ENCODE measurements at regions not wholly inside any gene's neighbourhood (a gene's known extent, or its start where the extent isn't known, plus 50 kb on each side); places are given as distances from the start of the nearest gene placed in this dataset.

DNA sequence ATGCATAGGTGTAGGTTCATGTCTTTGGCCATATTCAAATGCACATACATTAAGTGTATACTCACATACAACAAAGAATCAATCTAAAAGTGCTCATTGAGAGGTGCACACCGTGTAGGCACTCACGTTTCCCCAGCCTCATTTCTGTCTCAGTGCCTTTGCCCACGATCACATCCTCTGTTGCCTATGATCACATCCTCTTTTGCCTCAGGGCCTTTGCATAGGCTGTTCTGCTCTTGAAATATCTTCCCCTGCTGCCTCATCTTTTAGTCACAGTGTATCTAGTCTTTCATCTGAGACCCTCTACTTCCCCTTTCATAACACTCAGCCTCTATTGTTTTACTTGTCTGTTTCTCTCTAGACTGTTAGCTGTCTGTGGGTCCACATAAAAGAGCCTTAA lies 69.3 kb downstream of the FOXD2 start:
- DNase-seq (ENCODE audit: extremely low read depth, low read depth) = no peak
- TF ChIP-seq, protein P1, sequence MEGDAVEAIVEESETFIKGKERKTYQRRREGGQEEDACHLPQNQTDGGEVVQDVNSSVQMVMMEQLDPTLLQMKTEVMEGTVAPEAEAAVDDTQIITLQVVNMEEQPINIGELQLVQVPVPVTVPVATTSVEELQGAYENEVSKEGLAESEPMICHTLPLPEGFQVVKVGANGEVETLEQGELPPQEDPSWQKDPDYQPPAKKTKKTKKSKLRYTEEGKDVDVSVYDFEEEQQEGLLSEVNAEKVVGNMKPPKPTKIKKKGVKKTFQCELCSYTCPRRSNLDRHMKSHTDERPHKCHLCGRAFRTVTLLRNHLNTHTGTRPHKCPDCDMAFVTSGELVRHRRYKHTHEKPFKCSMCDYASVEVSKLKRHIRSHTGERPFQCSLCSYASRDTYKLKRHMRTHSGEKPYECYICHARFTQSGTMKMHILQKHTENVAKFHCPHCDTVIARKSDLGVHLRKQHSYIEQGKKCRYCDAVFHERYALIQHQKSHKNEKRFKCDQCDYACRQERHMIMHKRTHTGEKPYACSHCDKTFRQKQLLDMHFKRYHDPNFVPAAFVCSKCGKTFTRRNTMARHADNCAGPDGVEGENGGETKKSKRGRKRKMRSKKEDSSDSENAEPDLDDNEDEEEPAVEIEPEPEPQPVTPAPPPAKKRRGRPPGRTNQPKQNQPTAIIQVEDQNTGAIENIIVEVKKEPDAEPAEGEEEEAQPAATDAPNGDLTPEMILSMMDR (IDR thresholded peaks at IDR 0.05; ENCODE audit: low read depth, low read length) = no peak

DNA sequence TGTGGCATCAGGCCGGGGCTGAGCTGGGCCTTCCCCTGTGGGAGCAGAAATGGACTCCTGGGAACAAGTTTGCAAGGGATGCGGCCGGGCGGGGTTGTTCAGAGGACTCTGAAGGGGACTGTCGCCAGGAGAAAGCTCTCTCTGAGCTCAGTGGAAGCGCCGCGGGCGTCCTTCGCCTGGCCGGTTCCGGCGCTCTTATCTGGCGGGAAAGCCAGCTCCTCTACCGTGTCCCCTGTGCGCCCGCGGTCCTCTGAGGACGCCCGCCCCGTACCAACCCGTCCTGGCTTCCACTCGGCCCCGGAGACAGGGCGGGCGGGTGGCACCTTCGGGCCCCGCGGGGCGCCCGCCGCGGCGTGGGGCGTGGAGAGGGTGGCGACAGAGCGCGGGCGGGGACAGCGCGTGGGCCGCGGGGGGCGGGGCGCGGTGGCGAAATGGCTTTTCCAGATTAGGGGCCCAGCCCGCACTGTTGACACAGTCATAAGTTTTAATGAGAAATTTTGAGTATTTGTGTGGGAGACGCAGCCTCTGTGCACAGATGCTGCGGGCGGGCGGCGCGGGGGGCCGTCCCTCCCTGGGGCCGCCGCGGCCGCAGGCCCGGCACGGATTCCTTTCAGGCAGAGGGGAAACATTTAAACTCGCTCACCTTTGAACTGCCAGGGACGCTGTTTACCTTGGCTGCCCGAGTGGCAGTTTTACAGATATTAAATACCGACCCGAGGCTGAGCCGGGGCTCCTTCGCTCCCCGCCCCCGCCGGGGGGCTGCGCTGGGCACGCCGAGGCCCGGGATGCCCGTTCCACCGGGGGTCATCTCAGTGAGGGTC lies 70.2 kb downstream of the FOXD2 start:
- TF ChIP-seq, protein P1 (IDR thresholded peaks at IDR 0.05; ENCODE audit: low read depth, low read length) = no peak
- no peak for DNase-seq (ENCODE audit: extremely low read depth, low read depth)

DNA sequence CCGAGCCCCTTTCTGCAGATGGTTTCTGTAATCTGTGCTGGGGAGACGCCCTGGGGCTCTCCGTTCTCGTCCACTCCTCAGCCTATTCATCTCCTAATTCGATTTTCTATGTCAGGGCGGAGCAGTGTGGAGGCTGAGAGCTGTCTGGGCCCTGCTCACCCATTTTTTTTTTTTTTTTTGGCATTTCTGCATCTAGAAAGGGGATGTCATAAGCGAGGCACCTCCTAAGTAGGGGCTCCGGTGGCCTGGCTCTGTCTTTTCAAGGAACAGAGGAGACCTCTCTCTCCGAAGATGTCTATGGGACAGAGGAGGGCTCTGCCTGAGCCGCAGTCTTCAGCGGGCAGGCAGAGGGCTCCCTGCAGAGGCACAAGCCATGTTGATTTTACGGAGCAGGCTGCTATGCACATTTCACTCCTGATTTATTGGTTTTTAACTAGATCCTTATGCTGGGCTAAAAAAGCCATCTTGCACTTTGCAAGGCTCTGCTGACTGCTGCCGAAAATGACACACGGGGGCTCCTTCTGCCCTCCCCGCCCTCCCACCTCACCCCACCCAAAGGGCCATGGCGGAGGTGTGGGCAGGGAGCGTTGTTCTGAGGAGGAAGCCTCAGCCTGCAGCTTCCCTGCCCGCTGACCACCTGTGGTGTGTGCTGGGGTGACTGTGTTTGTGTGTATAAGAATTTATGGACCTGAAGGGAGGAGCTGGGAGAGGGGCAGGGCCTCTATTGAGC lies 71.0 kb downstream of the FOXD2 start:
- no peak for DNase-seq (ENCODE audit: extremely low read depth, low read depth)
- TF ChIP-seq, protein P1 (IDR thresholded peaks at IDR 0.05; ENCODE audit: low read depth, low read length) = no peak; the same call in 1 of the 2 replicates

DNA sequence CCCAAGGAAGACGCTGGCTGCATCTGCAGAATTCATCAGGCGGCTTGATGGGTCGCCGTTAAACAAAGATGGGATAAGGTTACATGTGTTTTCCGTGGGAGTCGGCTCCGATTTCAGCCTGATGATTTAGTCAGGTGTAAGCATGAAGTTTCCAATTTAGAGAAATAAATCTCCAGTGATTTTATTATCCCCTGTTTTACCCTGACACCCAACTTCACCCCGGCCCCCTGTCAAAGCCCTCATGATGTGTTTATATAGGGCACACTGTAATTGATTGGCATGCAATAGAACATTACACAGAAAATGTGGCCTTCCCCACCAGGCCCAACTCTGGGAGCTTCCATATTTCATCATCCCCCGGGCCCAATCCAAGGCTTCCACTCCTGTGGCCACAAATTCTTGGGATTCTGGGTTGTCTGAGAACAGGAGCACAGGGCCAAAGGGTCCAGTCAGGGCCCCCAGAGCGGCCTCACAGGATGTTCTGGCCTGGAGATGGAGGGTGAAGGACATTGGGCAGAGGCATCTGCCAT lies 72.5 kb downstream of the FOXD2 start:
- TF ChIP-seq, protein P1 (IDR thresholded peaks at IDR 0.05; ENCODE audit: low read depth, low read length) = no peak

DNA sequence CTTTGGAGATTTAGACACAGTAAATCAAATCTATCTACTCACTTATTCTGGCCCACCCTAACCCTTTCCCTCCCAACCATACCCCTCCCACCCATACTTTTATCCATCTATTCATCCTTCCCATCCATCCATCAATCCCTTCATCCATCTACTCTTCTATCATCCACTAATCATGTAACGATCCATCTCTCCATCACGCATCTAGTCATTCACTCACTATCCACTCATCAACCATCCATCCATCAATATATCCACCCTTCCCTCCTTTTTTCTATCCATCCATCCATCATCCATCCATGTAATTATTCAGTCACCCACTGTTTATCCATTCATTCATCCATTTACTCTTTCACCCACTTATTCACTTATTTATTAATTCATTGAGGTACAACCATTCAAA lies 74.0 kb downstream of the FOXD2 start:
- no peak for DNase-seq (ENCODE audit: extremely low read depth, low read depth)
- TF ChIP-seq, protein P1 (IDR thresholded peaks at IDR 0.05; ENCODE audit: low read depth, low read length) = no peak

More for the DNA sequence above, 72.5 kb downstream of the FOXD2 start:
- DNase-seq (ENCODE audit: extremely low read depth, low read depth) = no peak

DNA sequence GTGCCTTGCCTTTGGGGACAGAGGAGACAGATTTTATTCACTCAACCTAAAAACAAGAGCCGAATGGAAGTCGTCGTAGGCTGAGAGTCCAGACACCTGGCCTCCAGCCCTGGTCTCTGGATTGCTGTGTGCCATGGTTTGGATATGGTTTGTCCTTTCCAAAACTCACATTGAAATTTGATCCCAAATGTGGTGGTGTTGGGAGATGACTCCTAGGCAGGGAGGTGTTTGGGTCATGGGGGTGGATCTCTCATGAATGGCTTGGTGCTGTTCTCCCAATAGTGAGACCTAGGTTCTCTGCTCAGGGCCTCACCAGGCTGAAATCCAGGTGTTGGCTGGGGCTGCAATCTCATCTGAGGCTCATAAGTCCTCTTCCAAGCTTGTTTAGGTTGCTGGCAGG lies 75.5 kb downstream of the FOXD2 start:
- TF ChIP-seq, protein P1 (IDR thresholded peaks at IDR 0.05; ENCODE audit: low read depth, low read length) = no peak
- no peak for DNase-seq (ENCODE audit: extremely low read depth, low read depth)

DNA sequence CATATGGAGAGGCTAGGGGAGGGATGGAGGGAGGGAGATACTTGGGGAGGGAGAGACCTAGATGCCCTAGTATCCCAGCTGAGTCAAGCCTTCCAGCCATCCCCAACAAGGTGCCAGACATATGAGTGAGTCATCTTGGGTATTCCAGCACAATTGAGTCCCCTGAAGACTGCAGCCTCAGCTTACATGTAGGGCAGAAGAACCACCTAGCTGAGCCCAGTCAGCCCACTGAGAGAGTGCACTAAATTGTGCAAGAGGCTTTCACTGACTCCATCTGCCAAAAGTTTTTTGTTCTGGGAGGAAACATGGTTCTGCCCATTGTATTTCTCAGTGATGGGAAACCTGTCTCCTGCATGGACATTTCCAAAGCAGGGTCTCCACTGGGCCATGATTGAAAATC lies 76.4 kb downstream of the FOXD2 start:
- DNase-seq (ENCODE audit: extremely low read depth, low read depth) = no peak
- TF ChIP-seq, protein P1 (IDR thresholded peaks at IDR 0.05; ENCODE audit: low read depth, low read length) = no peak

All from AG09319 (cell line).